Neuronal stem cell (in vitro differentiated cells): ENCODE measurements at regions not wholly inside any gene's neighbourhood (a gene's known extent, or its start where the extent isn't known, plus 50 kb on each side); places are given as distances from the start of the nearest gene placed in this dataset.

Source experiments
- DNase-seq: peaks from one replicate; pipeline ENCODE4 v3.0.0-alpha.2; 2013; ENCODE audit warnings: low spot score
- H2AFZ ChIP-seq: one replicate; pipeline ENCODE4 v1.6.1; 2013; ENCODE audit warnings: mild to moderate bottlenecking, low read length, inconsistent platforms
- H2AK5ac ChIP-seq: 2 replicates; pipeline ENCODE4 v1.6.1; 2013; ENCODE audit warnings: low read depth, mild to moderate bottlenecking, inconsistent platforms, low read length, moderate library complexity, mixed read lengths
- H2BK120ac ChIP-seq: 2 replicates; pipeline ENCODE4 v1.6.1; 2013; ENCODE audit warnings: low read depth, mild to moderate bottlenecking, inconsistent platforms, low read length, moderate library complexity, mixed read lengths
- H2BK12ac ChIP-seq: one replicate; pipeline ENCODE4 v1.6.1; 2013; ENCODE audit warnings: low read length, inconsistent platforms
- H2BK15ac ChIP-seq: 2 replicates; pipeline ENCODE4 v1.6.1; 2013; ENCODE audit warnings: mild to moderate bottlenecking, low read length, inconsistent platforms, mixed read lengths
- H2BK5ac ChIP-seq: one replicate; pipeline ENCODE4 v1.6.1; 2013; ENCODE audit warnings: inconsistent platforms, mild to moderate bottlenecking, low read length, moderate library complexity
- H3K14ac ChIP-seq: one replicate; pipeline ENCODE4 v1.6.1; 2013; ENCODE audit warnings: low read length, inconsistent platforms
- H3K18ac ChIP-seq: 2 replicates; pipeline ENCODE4 v1.6.1; 2013; ENCODE audit warnings: low read length, inconsistent platforms
- H3K23ac ChIP-seq: 2 replicates; pipeline ENCODE4 v1.6.1; 2013; ENCODE audit warnings: low read depth, mild to moderate bottlenecking, mixed read lengths, low read length, inconsistent platforms; ENCODE audit not compliant: poor library complexity
- H3K27ac ChIP-seq: replicated peaks from 3 replicates; pipeline ENCODE4 v1.5.1; 2013; ENCODE audit warnings: low read length, inconsistent platforms
- H3K27me3 ChIP-seq, 3 experiments: 2 replicates each; pipeline ENCODE4 v1.6.1; 2013; ENCODE audit warnings: low read length in 3 of 3, mild to moderate bottlenecking in 2 of 3, inconsistent platforms in 1 of 3, low read depth in 1 of 3, mixed read lengths in 1 of 3, moderate library complexity in 1 of 3; ENCODE audit not compliant: control insufficient read depth in 3 of 3, insufficient read depth in 3 of 3
- H3K36me3 ChIP-seq, 2 donors: replicated peaks in 1 of 2; 2 replicates each; pipeline ENCODE4 v1.6.1; 2013; ENCODE audit warnings: low read length in 2 of 2; ENCODE audit not compliant: control insufficient read depth in 2 of 2, insufficient read depth in 2 of 2
- H3K4ac ChIP-seq: 2 replicates; pipeline ENCODE4 v1.6.1; 2013; ENCODE audit warnings: inconsistent platforms, mild to moderate bottlenecking, low read length, moderate library complexity
- H3K4me1 ChIP-seq, 2 donors: 1 replicate in 1 of 2; 2 replicates in 1 of 2; pipeline ENCODE4 v1.6.1; 2013; ENCODE audit warnings: low read length in 2 of 2, low read depth in 1 of 2; ENCODE audit not compliant: control insufficient read depth in 2 of 2, insufficient read depth in 1 of 2
- H3K4me2 ChIP-seq: one replicate; pipeline ENCODE4 v1.6.1; 2013; ENCODE audit warnings: mild to moderate bottlenecking, low read length, inconsistent platforms; ENCODE audit not compliant: insufficient read depth, poor library complexity, severe bottlenecking
- H3K4me3 ChIP-seq, 2 donors: 2 replicates each; pipeline ENCODE4 v1.5.1; 2013; ENCODE audit warnings: low read length in 2 of 2, mild to moderate bottlenecking in 2 of 2, inconsistent platforms in 1 of 2, moderate library complexity in 1 of 2
- H3K79me1 ChIP-seq: one replicate; pipeline ENCODE4 v1.6.1; 2013; ENCODE audit warnings: low read depth, mild to moderate bottlenecking, inconsistent platforms, low read length, moderate library complexity
- H3K9ac ChIP-seq: one replicate; pipeline ENCODE4 v1.6.1; 2013; ENCODE audit warnings: mild to moderate bottlenecking, low read depth, low read length, inconsistent platforms; ENCODE audit not compliant: poor library complexity
- H3K9me3 ChIP-seq, 2 donors: replicated peaks in 1 of 2; 2 replicates each; pipeline versions ENCODE3 to v1.6.1; 2013; ENCODE audit warnings: low read length in 2 of 2, mild to moderate bottlenecking in 2 of 2, inconsistent platforms in 1 of 2, low read depth in 1 of 2, mixed read lengths in 1 of 2, moderate library complexity in 1 of 2; ENCODE audit not compliant: control insufficient read depth in 2 of 2, insufficient read depth in 1 of 2
- H4K8ac ChIP-seq: one replicate; pipeline ENCODE4 v1.6.1; 2013; ENCODE audit warnings: low read depth, mild to moderate bottlenecking, inconsistent platforms, low read length, moderate library complexity
- H4K91ac ChIP-seq: one replicate; pipeline ENCODE4 v1.6.1; 2013; ENCODE audit warnings: low read length, low read depth, mild to moderate bottlenecking, inconsistent platforms; ENCODE audit not compliant: poor library complexity
- WGBS, 2 donors: extraction: QIAGEN DNeasy Blood & Tissue Kit; methylation state at CpG; one replicate each; pipeline ENCODE4 v1.1.7; 2013; ENCODE audit warnings: missing lambda C conversion rate in 2 of 2, mixed read lengths in 1 of 2; ENCODE audit not compliant: insufficient read length in 2 of 2, insufficient replicate concordance in 1 of 2; ENCODE audit errors: extremely low coverage in 2 of 2; 5-methylcytosine and 5-hydroxymethylcytosine counted together

DNA sequence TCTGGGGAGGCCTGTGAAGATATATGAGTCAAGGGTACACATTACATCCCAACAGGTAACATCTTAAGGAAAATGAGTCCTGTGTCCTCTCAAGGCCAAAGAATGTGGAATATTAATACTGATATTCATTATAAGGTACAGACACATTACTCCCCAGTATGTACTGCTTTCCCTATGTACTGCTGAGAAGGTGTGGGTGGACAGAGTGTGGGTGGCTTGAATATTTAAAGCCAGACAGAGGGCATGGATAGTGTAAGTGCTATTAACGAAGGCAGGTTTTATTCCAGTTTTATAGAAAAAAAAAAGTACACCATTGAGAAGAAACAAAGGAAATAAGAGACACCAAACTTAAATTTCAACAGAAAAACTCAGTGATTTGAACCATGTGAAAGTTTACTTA lies 1054.4 kb downstream of the XPNPEP1 start:
- no peak overlapping the region for H2AK5ac ChIP-seq
- no peak overlapping the region for H4K91ac ChIP-seq
- H3K4me1 ChIP-seq: no peaks in the 10 kb centered on the region
- H2BK5ac ChIP-seq: no peak overlapping the region
- H3K27ac ChIP-seq: no peak overlapping the region
- H4K8ac ChIP-seq: no peak overlapping the region
- H3K4me2 ChIP-seq: no peak overlapping the region
- H2BK120ac ChIP-seq: no peak overlapping the region
- H2AFZ ChIP-seq: no peak overlapping the region
- H3K27me3 ChIP-seq: no peaks in the 10 kb centered on the region
- no peaks in the 10 kb centered on the region for H3K9me3 ChIP-seq
- no CpG with 5 or more reads among the region's 1 CpG for WGBS, 2 donors
- H3K4ac ChIP-seq: no peak overlapping the region
- H2BK15ac ChIP-seq: no peak overlapping the region
- no peak overlapping the region for H3K4me3 ChIP-seq
- no peaks in the 10 kb centered on the region for H3K79me1 ChIP-seq
- H3K36me3 ChIP-seq: no peaks in the 10 kb centered on the region
- H3K14ac ChIP-seq: no peak overlapping the region
- H3K9ac ChIP-seq: no peak overlapping the region
- DNase-seq: no peak
- no peak overlapping the region for H2BK12ac ChIP-seq
- no peak overlapping the region for H3K23ac ChIP-seq
- no peak overlapping the region for H3K18ac ChIP-seq

DNA sequence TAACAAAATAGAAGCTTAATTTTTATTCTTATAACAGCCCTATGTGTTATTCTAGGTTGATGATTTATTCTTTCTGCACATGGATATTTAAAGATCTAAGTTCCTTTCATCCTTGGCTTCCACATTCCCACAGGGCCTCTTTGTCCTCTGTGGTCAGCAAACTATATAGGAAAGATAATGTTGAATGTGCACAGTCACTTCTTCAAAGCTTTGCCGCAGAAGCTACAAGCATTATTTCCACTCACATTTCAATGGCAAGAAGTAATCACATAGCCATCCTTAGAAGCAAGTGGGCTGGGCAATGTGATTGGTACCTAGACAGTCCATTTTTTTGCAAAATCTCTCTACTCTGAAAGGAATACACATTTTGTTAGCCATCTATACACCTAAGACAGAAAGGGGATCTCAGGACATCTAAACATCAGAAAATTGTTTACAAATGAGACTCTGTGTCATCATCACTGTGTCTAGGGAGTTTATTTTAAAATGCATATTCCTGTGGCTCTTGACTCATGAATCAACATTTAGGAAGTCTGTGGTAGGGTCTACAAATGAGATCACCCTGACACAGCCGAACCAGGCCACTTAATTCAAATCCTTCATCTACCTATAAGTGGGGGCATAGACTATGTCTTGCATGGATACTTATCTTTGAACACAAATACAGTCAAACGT lies 1060.5 kb downstream of the XPNPEP1 start:
- Histone ChIP-seq H2BK12ac (no peak overlapping the region), H2AFZ (no peak overlapping the region), H2BK15ac (no peak overlapping the region), H2BK5ac (no peak overlapping the region), H4K91ac (no peak overlapping the region), H4K8ac (no peak overlapping the region), H3K14ac (no peak overlapping the region), H3K27me3 (no peaks in the 10 kb centered on the region), H3K4me1 (no peaks in the 10 kb centered on the region), H3K79me1 (no peaks in the 10 kb centered on the region), H3K18ac (no peak overlapping the region), H3K4ac (no peak overlapping the region), H2BK120ac (no peak overlapping the region), H3K9me3 (no peaks in the 10 kb centered on the region), H3K4me3 (no peak overlapping the region), H3K36me3 (no peaks in the 10 kb centered on the region), H2AK5ac (no peak overlapping the region), H3K4me2 (no peak overlapping the region), H3K27ac (no peak overlapping the region), H3K9ac (no peak overlapping the region), H3K23ac (no peak overlapping the region)
- no peak for DNase-seq
- whole genome bisulfite sequencing, 2 donors: no CpG with 5 or more reads among the region's 3 CpGs

DNA sequence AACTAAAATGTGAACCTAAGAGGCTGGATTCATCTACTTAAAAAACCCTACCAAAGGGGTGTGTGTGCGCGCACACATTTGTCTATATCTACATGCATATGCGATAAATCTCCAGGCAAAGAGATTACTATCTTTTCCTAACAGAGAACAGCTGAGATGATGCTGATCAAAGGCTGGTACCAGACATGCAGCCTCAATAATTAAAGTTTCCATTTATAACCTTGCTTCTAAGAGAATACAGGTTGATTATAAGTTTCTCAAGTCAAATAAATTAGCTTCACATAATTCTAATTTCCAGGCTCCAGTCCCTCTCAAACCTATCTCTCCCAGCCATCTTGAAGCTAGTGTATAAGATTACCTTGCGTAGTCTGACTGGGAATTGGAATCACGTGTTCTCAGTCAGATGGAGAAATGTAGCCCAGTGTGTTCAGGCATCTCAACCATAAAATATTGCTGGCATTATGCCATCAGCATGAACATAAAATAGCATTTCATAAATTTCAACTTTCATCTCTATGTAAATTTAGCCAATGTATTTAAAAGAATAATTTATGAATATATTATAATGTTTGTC lies 1062.0 kb downstream of the XPNPEP1 start:
- no peak overlapping the region for H3K18ac ChIP-seq
- H3K4ac ChIP-seq: no peak overlapping the region
- no peak overlapping the region for H2BK15ac ChIP-seq
- no peaks in the 10 kb centered on the region for H3K27me3 ChIP-seq
- no peaks in the 10 kb centered on the region for H3K36me3 ChIP-seq
- no peak overlapping the region for H4K91ac ChIP-seq
- H2AFZ ChIP-seq: no peak overlapping the region
- no peak overlapping the region for H3K9ac ChIP-seq
- H4K8ac ChIP-seq: no peak overlapping the region
- H2BK12ac ChIP-seq: no peak overlapping the region
- H3K4me1 ChIP-seq: no peaks in the 10 kb centered on the region
- H3K27ac ChIP-seq: no peak overlapping the region
- H3K4me3 ChIP-seq: no peak overlapping the region
- no peak overlapping the region for H2AK5ac ChIP-seq
- H3K23ac ChIP-seq: no peak overlapping the region
- no CpG with 5 or more reads among the region's 5 CpGs for WGBS, 2 donors
- H3K79me1 ChIP-seq: no peaks in the 10 kb centered on the region
- H2BK120ac ChIP-seq: no peak overlapping the region
- no peak overlapping the region for H3K4me2 ChIP-seq
- H2BK5ac ChIP-seq: no peak overlapping the region
- H3K9me3 ChIP-seq: no peaks in the 10 kb centered on the region
- DNase-seq: no peak
- H3K14ac ChIP-seq: no peak overlapping the region

DNA sequence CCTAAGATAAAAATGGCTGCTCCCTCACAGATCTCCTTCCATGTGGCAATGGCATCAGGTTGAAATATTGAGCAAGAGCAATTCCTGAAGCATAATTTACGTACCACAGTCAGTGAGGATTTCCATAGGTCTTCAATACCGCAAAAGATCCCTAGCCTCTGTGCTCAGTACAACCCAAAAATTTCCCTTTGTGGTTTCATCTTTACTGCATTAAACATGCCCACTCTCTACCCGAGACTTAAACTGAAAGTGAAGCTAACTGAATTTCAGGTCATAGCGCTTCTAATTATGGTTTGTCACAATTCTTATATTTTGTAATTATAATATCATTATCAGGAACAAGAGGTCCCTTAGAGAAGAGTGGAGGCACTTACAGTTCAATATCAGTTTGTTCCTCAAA lies 1071.1 kb downstream of the XPNPEP1 start:
- Histone ChIP-seq H3K23ac (no peak overlapping the region), H3K14ac (no peak overlapping the region), H3K4me1 (peaks cover 0 to 5% of the 10 kb centered on the region in 2 donors), H3K27ac (no peak overlapping the region), H2AFZ (no peak overlapping the region), H3K18ac (no peak overlapping the region), H2BK120ac (no peak overlapping the region), H2BK12ac (no peak overlapping the region), H2BK5ac (no peak overlapping the region), H3K9ac (no peak overlapping the region), H3K79me1 (no peaks in the 10 kb centered on the region), H4K91ac (no peak overlapping the region), H4K8ac (no peak overlapping the region), H3K36me3 (no peaks in the 10 kb centered on the region), H3K27me3 (no peaks in the 10 kb centered on the region), H3K4ac (no peak overlapping the region), H2BK15ac (no peak overlapping the region), H3K4me2 (no peak overlapping the region), H2AK5ac (no peak overlapping the region), H3K9me3 (no peaks in the 10 kb centered on the region), H3K4me3 (no peak overlapping the region)
- no peak for DNase-seq
- WGBS, 2 donors: no CpG with 5 or more reads among the region's 4 CpGs
